Vagina (tissue), 2 donors: ENCODE measurements at regions not wholly inside any gene's neighbourhood (a gene's known extent, or its start where the extent isn't known, plus 50 kb on each side); places are given as distances from the start of the nearest gene placed in this dataset.

Experiments used
- POLR2A ChIP-seq, 2 donors: fragments of 450-650 bp; IDR thresholded peaks; one replicate each; pipeline ENCODE4 v1.6.1; 2017; ENCODE audit warnings: antibody characterized with exemption in 2 of 2, mild to moderate bottlenecking in 2 of 2, moderate library complexity in 2 of 2
- POLR2AphosphoS5 ChIP-seq, 2 donors: sonication (generic); formaldehyde crosslinking; IDR thresholded peaks; one replicate each; pipeline ENCODE4 v1.9.0; 2017; ENCODE audit warnings: antibody characterized with exemption in 2 of 2, mild to moderate bottlenecking in 2 of 2, low read depth in 1 of 2; ENCODE audit not compliant: insufficient read depth in 1 of 2
- TF ChIP-seq, protein P1 (sequence below), 3 experiments: fragments of 450-650 bp in 2 of 3; fragments of 200-600 bp in 1 of 3; sonication (generic) in 1 of 3; IDR thresholded peaks; one replicate each; pipeline ENCODE4 v1.5.1; 2017 to 2019; ENCODE audit warnings: antibody characterized with exemption in 3 of 3, mild to moderate bottlenecking in 2 of 3, moderate library complexity in 2 of 3

- TF ChIP-seq POLR2A (IDR thresholded peaks at IDR 0.05) (no peak), POLR2AphosphoS5 (IDR thresholded peaks at IDR 0.05; ENCODE audit: insufficient read depth in 1 of 2, low read depth in 1 of 2) (no peak)
- TF ChIP-seq, protein P1, sequence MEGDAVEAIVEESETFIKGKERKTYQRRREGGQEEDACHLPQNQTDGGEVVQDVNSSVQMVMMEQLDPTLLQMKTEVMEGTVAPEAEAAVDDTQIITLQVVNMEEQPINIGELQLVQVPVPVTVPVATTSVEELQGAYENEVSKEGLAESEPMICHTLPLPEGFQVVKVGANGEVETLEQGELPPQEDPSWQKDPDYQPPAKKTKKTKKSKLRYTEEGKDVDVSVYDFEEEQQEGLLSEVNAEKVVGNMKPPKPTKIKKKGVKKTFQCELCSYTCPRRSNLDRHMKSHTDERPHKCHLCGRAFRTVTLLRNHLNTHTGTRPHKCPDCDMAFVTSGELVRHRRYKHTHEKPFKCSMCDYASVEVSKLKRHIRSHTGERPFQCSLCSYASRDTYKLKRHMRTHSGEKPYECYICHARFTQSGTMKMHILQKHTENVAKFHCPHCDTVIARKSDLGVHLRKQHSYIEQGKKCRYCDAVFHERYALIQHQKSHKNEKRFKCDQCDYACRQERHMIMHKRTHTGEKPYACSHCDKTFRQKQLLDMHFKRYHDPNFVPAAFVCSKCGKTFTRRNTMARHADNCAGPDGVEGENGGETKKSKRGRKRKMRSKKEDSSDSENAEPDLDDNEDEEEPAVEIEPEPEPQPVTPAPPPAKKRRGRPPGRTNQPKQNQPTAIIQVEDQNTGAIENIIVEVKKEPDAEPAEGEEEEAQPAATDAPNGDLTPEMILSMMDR (IDR thresholded peaks at IDR 0.05), result no peak
These were observed 101.2 kb upstream of the SEC61G start for GRCh38 chr7:54860003-54860775.
